NCI-H146 treated with DMSO at 0.1 percent for 48 hours (cell line): ENCODE measurements at regions not wholly inside any gene's neighbourhood (a gene's known extent, or its start where the extent isn't known, plus 50 kb on each side); places are given as distances from the start of the nearest gene placed in this dataset.

Experiments
- DNase-seq: peaks from one replicate; lab custom pipeline; 2025; ENCODE audit not compliant: unreplicated experiment; lab: John Stamatoyannopoulos, UW

DNA sequence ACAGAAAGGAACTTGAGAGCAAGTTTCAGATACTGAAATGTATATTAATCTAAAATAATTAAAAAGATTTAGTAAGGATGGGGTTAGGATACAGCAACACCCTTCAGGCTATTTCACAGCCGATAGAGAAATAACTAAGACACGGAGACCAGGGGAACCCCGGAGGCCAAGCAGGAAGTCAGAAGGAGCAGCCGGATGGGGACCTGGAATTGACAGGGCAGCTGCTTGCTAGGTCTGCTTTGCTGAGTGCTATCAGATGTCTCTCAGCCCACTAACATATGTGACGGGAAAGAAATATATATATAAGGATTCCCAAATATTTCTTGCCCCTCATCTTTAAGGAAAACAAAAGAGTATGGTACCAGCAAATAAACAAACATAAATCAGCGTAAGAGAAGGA lies 154.1 kb upstream of the CDH5 start:
- no peak for DNase-seq

GRCh38 chr16:66211651-66212050 lies 154.8 kb upstream of the CDH5 start:
- no peak for DNase-seq

DNA sequence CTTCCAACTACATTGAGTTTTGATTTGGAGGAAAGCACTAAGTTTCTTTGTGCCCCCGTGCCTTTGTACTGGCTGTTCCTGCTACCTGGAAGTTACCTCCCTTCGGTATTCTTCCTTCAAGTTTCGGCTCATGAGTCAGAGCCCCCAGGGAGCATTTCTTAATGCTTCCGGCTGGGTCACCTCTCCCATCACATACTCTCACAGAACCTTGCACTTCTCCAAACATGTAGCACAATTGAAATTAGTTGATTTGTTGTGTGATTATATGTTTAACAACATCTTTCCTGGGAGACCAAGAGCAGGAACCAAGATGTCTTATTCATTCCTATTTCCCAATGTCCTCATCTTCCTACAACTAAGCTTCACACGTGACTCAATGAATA lies 158.6 kb upstream of the CDH5 start:
- DNase-seq, result no peak

- DNase-seq, result no peak
Observed at GRCh38 chr16:66207139-66207882, 159.2 kb upstream of the CDH5 start.

DNA sequence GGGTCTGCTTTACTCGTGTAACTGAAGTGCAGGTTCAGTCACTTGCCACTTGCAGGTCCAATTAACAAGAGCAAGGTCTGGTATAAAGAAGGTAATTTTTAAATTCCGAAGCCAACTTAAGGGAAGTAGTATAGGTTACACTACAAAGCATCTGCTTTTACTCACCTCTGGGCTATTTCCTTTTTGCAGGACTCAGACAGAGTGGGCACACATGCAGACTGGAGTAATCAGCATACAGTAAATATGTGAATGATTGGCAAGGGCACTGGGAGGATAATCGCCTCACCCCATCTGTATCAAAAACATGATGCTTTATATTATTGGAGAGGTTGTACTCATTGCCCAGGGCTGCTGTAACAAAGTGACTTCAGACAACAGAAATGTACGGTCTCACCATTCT lies 160.1 kb upstream of the CDH5 start:
- DNase-seq, result no peak

DNA sequence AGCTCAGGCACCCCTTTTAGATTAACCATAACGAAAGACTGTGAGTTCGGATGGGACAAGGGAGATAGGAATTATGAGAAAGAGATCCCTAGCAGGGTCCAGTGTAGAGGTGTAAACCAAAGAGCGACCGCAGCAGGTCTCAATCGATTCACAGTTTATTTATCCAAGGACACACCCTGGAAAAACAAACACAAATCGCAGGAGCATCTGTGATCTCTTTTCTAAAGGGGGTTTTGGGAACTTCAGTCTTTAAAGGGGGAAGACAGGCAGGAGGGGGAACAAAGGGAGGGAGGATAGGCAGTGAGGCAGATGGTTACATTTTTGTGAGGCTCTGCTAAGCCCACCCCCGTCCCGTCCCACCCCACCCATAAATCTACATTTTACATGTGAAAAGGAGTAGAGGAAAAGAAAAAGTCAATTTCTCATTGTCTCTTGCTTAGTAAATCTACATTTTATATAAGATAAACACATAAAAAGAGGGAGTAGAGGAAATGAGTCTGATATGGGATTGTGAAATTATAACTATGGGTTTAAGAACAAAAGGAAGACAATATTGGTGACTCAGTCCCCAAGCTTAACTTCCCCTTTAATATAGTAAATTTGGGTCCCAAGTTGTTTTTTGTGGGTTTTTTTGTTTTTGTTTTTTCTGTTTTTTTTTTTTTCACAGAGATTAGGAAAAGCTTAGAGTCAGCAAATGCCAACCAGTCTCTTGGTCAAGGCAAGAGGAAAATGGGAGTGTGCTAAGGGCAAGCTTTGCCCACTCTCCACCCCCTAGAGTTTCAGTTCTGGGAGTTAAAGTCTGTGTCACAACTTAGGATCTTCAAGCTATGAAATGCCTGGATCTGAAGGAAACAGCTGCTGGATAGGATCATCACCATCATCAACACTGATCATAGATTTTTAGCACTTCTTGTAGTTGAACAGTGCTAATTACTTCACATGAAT lies 160.9 kb upstream of the CDH5 start:
- no peak for DNase-seq

- no peak for DNase-seq
Observed at GRCh38 chr16:66204756-66205155, 161.7 kb upstream of the CDH5 start.

GRCh38 chr16:66203476-66203875 lies 163.0 kb upstream of the CDH5 start:
- DNase-seq, result no peak

GRCh38 chr16:66199189-66199588 lies 167.3 kb upstream of the CDH5 start:
- DNase-seq, result no peak

DNA sequence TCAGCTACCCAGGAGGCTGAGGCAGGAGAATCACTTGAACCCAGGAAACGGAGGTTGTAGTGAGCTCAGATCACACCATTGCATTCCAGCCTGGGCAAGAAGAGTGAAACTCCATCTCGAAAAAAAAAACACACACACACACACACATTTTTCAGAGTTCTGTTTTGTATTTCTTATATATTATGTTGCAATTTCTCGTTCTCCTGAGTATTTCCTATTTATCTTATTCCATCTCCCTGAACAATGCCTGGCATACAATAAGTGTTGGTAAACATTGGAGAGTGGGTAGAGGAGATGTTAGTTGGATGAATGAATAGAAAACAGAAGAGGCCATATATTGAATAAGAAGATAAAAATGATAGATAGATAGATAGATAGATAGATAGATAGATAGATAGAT lies 167.8 kb upstream of the CDH5 start:
- no peak for DNase-seq

DNA sequence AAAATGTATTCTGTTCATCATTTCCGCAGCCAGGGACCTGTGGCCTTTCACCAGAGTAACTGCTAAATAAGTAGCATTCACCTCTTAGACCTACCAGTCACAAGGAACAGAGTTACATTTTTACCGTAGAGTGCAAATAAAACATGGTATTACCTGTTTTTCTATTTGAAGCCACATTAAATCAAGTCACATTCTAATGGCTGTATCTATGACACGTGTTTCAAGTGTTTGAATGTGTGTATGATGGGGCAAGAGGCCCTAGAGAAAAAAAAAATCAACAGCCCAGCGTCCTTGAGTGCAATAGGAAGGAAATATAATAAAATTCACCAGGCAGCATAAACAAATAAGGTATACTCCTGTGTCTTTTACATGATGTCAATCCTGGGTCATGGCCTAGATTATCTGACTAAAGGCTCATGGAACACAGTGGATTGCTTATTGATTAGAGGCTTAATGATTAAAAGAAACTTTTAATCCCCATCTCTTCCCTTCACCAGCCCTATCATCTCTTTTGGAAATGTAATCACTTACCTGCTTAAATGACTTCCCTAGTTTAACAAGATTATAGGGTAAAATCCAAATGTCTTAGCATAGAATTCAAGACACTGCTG lies 168.7 kb upstream of the CDH5 start:
- DNase-seq, result no peak

- DNase-seq, result no peak
Observed at GRCh38 chr16:66196770-66197169, 169.7 kb upstream of the CDH5 start.

DNA sequence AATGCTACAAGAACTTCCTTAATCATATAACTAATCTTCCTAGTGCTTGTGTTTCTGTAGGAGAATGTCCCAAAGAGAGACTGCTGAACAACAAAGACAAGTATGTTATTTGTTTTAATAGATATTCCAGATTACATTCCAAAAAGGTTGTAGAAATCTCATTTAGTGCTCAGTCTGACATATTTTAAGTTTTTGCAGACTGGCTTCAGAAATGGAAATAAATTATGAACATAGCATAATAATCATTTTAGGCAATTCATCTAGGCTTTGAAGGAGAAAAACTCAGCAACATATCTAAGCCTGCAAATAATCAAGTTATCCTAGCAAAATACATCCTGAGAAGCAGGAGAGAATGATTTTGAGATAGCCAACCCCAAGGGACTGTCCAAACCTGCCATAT lies 171.6 kb upstream of the CDH5 start:
- DNase-seq, result no peak

GRCh38 chr16:66193543-66194229 lies 172.8 kb upstream of the CDH5 start:
- no peak for DNase-seq

- no peak for DNase-seq
Observed at GRCh38 chr16:66190411-66190810, 176.1 kb upstream of the CDH5 start.

DNA sequence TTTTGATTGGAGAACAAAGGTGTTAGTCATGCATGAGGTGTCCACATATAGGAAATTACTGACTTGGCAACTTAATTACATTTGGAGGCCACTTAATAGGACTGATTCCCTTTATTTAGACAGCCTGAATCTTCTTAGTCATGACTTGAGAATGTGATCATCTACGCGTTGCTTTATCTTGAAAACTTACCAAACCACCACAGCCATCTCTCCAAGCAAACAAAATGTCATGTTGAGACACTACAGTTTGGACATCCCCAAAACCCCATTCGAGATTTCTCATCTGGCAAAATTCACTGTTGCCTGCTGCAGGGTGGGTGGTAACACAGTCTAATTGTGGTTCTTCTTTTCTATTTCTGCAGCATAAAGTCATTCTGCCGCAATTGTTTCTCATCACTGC lies 176.5 kb upstream of the CDH5 start:
- no peak for DNase-seq

DNA sequence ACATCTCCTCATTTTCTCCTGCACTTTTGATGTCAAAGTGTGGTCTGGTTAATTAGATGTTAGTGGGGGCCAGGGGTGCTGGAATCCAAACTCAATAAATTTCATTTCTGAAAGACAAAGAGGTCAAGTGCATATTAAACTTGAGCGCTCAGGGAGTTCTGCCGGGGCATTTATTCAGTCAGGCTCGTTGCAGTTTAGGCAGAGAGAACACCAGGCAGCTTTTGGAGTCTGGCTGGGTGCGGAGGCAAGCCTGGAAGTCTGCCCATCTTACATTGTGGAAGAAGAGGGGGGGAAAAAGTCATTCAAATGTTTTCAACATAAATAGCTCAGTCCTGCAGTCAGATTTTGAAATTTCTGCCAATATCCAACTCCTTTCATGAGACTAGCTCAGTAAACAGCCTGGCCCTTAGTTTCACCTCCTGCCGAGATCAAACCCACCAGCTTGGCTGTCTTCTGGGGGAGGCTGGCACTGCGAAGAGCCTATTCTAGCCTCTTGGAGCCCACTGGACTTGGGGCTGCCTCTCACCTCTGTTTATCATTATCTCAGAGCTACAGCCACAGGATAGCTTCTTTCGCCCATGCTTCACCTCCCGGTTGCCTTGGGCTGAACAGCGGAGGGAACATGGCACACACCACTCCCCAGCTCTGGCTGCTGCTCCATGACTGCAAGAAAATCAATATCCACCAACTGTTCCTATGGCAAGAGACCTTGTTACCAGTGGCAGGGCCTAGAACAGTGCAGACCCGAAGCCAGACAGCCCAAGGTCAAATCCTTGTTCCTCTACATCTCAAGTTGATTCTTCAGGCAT lies 177.4 kb upstream of the CDH5 start:
- no peak for DNase-seq

- no peak for DNase-seq
Observed at GRCh38 chr16:66186251-66186785, 180.2 kb upstream of the CDH5 start.

- DNase-seq, result no peak
Observed at GRCh38 chr16:66182592-66182991, 183.9 kb upstream of the CDH5 start.

- no peak for DNase-seq
Observed at GRCh38 chr16:66176731-66177130, 189.8 kb upstream of the CDH5 start.
